CD4-positive, alpha-beta T cell (primary cell): ENCODE measurements at regions not wholly inside any gene's neighbourhood (a gene's known extent, or its start where the extent isn't known, plus 50 kb on each side); places are given as distances from the start of the nearest gene placed in this dataset.

ENCODE experiments used
- ATAC-seq: fragments of 200-7000 bp; cut with Tn5 transposase; one replicate; pipeline ENCODE4 v1.10.0; 2022; ENCODE audit warnings: mild to moderate bottlenecking; ENCODE audit not compliant: poor library complexity
- CTCF ChIA-PET: fragments of 350-600 bp; sonication (Branson Sonifier 250); formaldehyde crosslinking; loops from one replicate; lab custom pipeline; 2021; ENCODE audit warnings: antibody characterized with exemption, inconsistent platforms; lab: Charles Lee
- POLR2A ChIA-PET: fragments of 350-600 bp; sonication (Branson Sonifier 250); formaldehyde crosslinking; loops from one replicate; lab custom pipeline; 2021; ENCODE audit warnings: antibody characterized with exemption, inconsistent platforms; lab: Charles Lee
- DNase-seq, 14 experiments: peaks; one replicate each; pipeline ENCODE4 v3.0.0-alpha.2; 2013 to 2020; ENCODE audit warnings: mixed read lengths in 2 of 14
- H3K27ac ChIP-seq, 2 donors: one replicate each; pipeline versions ENCODE4 v1.5.1 to v1.7.0; 2013; ENCODE audit warnings: low read length in 2 of 2, low read depth in 1 of 2, mild to moderate bottlenecking in 1 of 2
- H3K27me3 ChIP-seq, 2 experiments: 1 replicate in 1 of 2; 2 replicates in 1 of 2; pipeline versions ENCODE4 v1.6.1 to v1.7.0; 2013; ENCODE audit warnings: low read length in 2 of 2, control low read depth in 1 of 2, mild to moderate bottlenecking in 1 of 2, moderate library complexity in 1 of 2; ENCODE audit not compliant: insufficient read depth in 2 of 2, control insufficient read depth in 1 of 2
- H3K36me3 ChIP-seq: one replicate; pipeline ENCODE4 v1.6.1; 2013; ENCODE audit warnings: low read length, control low read depth; ENCODE audit not compliant: insufficient read depth
- H3K4me1 ChIP-seq: one replicate; pipeline ENCODE4 v1.6.1; 2013; ENCODE audit warnings: low read length, control low read depth; ENCODE audit not compliant: insufficient read depth
- H3K4me3 ChIP-seq: one replicate; pipeline ENCODE4 v1.5.1; 2013; ENCODE audit warnings: mild to moderate bottlenecking, low read length, moderate library complexity
- H3K9me3 ChIP-seq, 2 experiments: 1 replicate in 1 of 2; 2 replicates in 1 of 2; pipeline versions ENCODE4 v1.6.1 to v1.7.0; 2013; ENCODE audit warnings: low read length in 2 of 2, mild to moderate bottlenecking in 2 of 2, control low read depth in 1 of 2, moderate library complexity in 1 of 2; ENCODE audit not compliant: control insufficient read depth in 1 of 2, insufficient read depth in 1 of 2
- H3K27ac Mint-ChIP-seq: one replicate; pipeline ENCODE4 v1.8.0; 2020; ENCODE audit warnings: mixed read lengths
- H3K27me3 Mint-ChIP-seq: one replicate; pipeline ENCODE4 v1.8.0; 2021; ENCODE audit warnings: mixed read lengths
- H3K36me3 Mint-ChIP-seq: one replicate; pipeline ENCODE4 v1.8.0; 2021; ENCODE audit warnings: low read depth, mixed read lengths
- H3K4me1 Mint-ChIP-seq: one replicate; pipeline ENCODE4 v1.8.0; 2021; ENCODE audit warnings: low read depth, mixed read lengths
- H3K4me3 Mint-ChIP-seq: one replicate; pipeline ENCODE4 v1.8.0; 2020; ENCODE audit warnings: mild to moderate bottlenecking, mixed read lengths
- H3K9me3 Mint-ChIP-seq: one replicate; pipeline ENCODE4 v1.8.0; 2020; ENCODE audit warnings: mixed read lengths
- CTCF ChIP-seq: fragments of 200-600 bp; IDR thresholded peaks from one replicate; pipeline ENCODE4 v1.8.0; 2022; ENCODE audit warnings: antibody characterized with exemption, mild to moderate bottlenecking
- intact Hi-C, 2 experiments: fragments of 100-400 bp; cut with DNase I in 1 of 2; cut with micrococcal nuclease in 1 of 2; formaldehyde crosslinking; loops; one replicate each; pipeline versions ENCODE4 v1.15.1 to v1.9.0; 2023 to 2025; cut with DNase I, micrococcal nuclease

- H3K4me1 ChIP-seq = no peaks in the 10 kb centered on the region
- CTCF ChIA-PET = no interaction called here
- peaks cover 4% of the 10 kb centered on the region for H3K9me3 Mint-ChIP-seq
- no peaks in the 10 kb centered on the region for H3K9me3 ChIP-seq
- TF ChIP-seq CTCF = no peak
- POLR2A ChIA-PET = no interaction called here
- no peaks in the 10 kb centered on the region for H3K4me1 Mint-ChIP-seq
- DNase-seq (no peak), ATAC-seq (no peak)
- H3K36me3 ChIP-seq = no peaks in the 10 kb centered on the region
- H3K4me3 Mint-ChIP-seq = no peak overlapping the region
- no peaks in the 10 kb centered on the region for H3K27me3 Mint-ChIP-seq
- no peaks in the 10 kb centered on the region for H3K36me3 Mint-ChIP-seq
- H3K27me3 ChIP-seq = no peaks in the 10 kb centered on the region
- no peak overlapping the region for H3K4me3 ChIP-seq
- no peak overlapping the region for H3K27ac Mint-ChIP-seq
- intact Hi-C loops = no loop called here
- no peak overlapping the region for H3K27ac ChIP-seq
These were observed 1414.8 kb upstream of the CELF4 start for GRCh38 chr18:38980420-38980819.

GRCh38 chr18:38972571-38972970 lies 1407.0 kb upstream of the CELF4 start:
- Mint-ChIP-seq H3K27ac (no peak overlapping the region), H3K9me3 (peaks cover 2% of the 10 kb centered on the region), H3K27me3 (no peaks in the 10 kb centered on the region), H3K4me1 (no peaks in the 10 kb centered on the region), H3K4me3 (no peak overlapping the region), H3K36me3 (no peaks in the 10 kb centered on the region)
- Histone ChIP-seq H3K4me1 (no peaks in the 10 kb centered on the region), H3K9me3 (no peaks in the 10 kb centered on the region), H3K36me3 (no peaks in the 10 kb centered on the region), H3K27ac (no peak overlapping the region), H3K27me3 (no peaks in the 10 kb centered on the region), H3K4me3 (no peak overlapping the region)
- DNase-seq (no peak), ATAC-seq (no peak)
- intact Hi-C loops = no loop called here
- no peak for TF ChIP-seq CTCF
- ChIA-PET POLR2A (no interaction called here), CTCF (no interaction called here)

GRCh38 chr18:38971881-38972280 lies 1406.3 kb upstream of the CELF4 start:
- H3K36me3 ChIP-seq = no peaks in the 10 kb centered on the region
- DNase-seq = no peak
- H3K27me3 ChIP-seq = no peaks in the 10 kb centered on the region
- no peaks in the 10 kb centered on the region for H3K4me1 ChIP-seq
- no peak for TF ChIP-seq CTCF
- CTCF ChIA-PET = no interaction called here
- ATAC-seq = no peak
- no peaks in the 10 kb centered on the region for H3K36me3 Mint-ChIP-seq
- no peaks in the 10 kb centered on the region for H3K4me1 Mint-ChIP-seq
- H3K4me3 Mint-ChIP-seq = no peak overlapping the region
- H3K9me3 ChIP-seq = no peaks in the 10 kb centered on the region
- H3K27me3 Mint-ChIP-seq = no peaks in the 10 kb centered on the region
- no peak overlapping the region for H3K27ac ChIP-seq
- H3K9me3 Mint-ChIP-seq = peaks cover 2% of the 10 kb centered on the region
- intact Hi-C loops = no loop called here
- no peak overlapping the region for H3K4me3 ChIP-seq
- POLR2A ChIA-PET = no interaction called here
- H3K27ac Mint-ChIP-seq = no peak overlapping the region
